H1 (cell line): ENCODE measurements at regions not wholly inside any gene's neighbourhood (a gene's known extent, or its start where the extent isn't known, plus 50 kb on each side); places are given as distances from the start of the nearest gene placed in this dataset.

Source experiments
- BACH1 ChIP-seq: IDR thresholded peaks from 2 replicates; pipeline ENCODE4 v1.6.1; 2012; ENCODE audit warnings: low read length, improper control_type of control experiment
- CREB1 ChIP-seq: IDR thresholded peaks from 2 replicates; pipeline ENCODE4 v1.6.1; 2012; ENCODE audit warnings: inconsistent platforms
- JUN ChIP-seq: IDR thresholded peaks from 2 replicates; pipeline ENCODE4 v1.6.1; 2011; ENCODE audit warnings: low read depth, mild to moderate bottlenecking, improper control_type of control experiment, low read length
- KDM5A ChIP-seq: fragments of 200-600 bp; IDR thresholded peaks from 2 replicates; pipeline ENCODE4 v1.7.1; 2012; ENCODE audit warnings: mild to moderate bottlenecking, low read length, inconsistent platforms, mixed read lengths
- RXRA ChIP-seq: IDR thresholded peaks from 2 replicates; pipeline ENCODE4 v1.6.1; 2011; ENCODE audit warnings: low read depth, mild to moderate bottlenecking, low read length, moderate library complexity; ENCODE audit not compliant: insufficient read depth
- SIRT6 ChIP-seq: IDR thresholded peaks from one replicate; pipeline ENCODE4 v1.7.1; 2012; ENCODE audit warnings: low read length, inconsistent platforms
- TAF7 ChIP-seq: optimal IDR thresholded peaks from 2 replicates; pipeline ENCODE3; 2011; ENCODE audit warnings: low read depth, mild to moderate bottlenecking, inconsistent platforms, low read length, moderate library complexity, borderline replicate concordance
- TBP ChIP-seq: IDR thresholded peaks from 2 replicates; pipeline ENCODE4 v1.6.1; 2011; ENCODE audit warnings: low read depth, low read length, improper control_type of control experiment
- TCF12 ChIP-seq: IDR thresholded peaks from 2 replicates; pipeline ENCODE4 v1.6.1; 2011; ENCODE audit warnings: low read depth, mild to moderate bottlenecking, low read length
- TEAD4 ChIP-seq: IDR thresholded peaks from 2 replicates; pipeline ENCODE4 v1.6.1; 2012; ENCODE audit warnings: low read depth, low read length, inconsistent platforms, mixed read lengths
- YY1 ChIP-seq: IDR thresholded peaks from 2 replicates; pipeline ENCODE4 v1.6.1; 2011; ENCODE audit warnings: low read depth, mild to moderate bottlenecking, low read length
- TF ChIP-seq, protein P1 (sequence below): fragments of 300-600 bp; sonication (generic); IDR thresholded peaks from 2 replicates; pipeline ENCODE4 v1.7.1; 2012; ENCODE audit warnings: low read length, moderate library complexity, mild to moderate bottlenecking, inconsistent platforms; ENCODE audit not compliant: insufficient replicate concordance

DNA sequence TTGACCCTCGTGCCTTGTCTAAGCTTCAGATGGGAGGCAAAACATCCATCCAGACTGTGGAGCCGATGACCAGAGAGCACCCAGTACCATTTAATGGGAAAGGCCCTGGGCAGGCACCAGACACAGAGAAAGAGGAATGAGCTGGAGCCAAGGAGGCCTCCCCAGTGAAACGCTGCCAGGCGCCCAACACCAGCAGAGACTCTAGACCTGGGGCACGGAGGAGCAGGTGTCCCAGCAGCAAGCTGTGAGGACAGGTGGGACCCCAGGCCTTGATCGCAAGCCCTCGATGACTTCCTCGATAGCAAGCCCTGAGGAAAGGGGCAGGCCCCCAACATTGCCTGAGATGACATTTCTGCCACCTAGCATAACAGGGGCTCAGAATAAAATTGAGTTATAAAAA lies 62.2 kb upstream of the SIAH1 start (continued):
- TF ChIP-seq, protein P1, sequence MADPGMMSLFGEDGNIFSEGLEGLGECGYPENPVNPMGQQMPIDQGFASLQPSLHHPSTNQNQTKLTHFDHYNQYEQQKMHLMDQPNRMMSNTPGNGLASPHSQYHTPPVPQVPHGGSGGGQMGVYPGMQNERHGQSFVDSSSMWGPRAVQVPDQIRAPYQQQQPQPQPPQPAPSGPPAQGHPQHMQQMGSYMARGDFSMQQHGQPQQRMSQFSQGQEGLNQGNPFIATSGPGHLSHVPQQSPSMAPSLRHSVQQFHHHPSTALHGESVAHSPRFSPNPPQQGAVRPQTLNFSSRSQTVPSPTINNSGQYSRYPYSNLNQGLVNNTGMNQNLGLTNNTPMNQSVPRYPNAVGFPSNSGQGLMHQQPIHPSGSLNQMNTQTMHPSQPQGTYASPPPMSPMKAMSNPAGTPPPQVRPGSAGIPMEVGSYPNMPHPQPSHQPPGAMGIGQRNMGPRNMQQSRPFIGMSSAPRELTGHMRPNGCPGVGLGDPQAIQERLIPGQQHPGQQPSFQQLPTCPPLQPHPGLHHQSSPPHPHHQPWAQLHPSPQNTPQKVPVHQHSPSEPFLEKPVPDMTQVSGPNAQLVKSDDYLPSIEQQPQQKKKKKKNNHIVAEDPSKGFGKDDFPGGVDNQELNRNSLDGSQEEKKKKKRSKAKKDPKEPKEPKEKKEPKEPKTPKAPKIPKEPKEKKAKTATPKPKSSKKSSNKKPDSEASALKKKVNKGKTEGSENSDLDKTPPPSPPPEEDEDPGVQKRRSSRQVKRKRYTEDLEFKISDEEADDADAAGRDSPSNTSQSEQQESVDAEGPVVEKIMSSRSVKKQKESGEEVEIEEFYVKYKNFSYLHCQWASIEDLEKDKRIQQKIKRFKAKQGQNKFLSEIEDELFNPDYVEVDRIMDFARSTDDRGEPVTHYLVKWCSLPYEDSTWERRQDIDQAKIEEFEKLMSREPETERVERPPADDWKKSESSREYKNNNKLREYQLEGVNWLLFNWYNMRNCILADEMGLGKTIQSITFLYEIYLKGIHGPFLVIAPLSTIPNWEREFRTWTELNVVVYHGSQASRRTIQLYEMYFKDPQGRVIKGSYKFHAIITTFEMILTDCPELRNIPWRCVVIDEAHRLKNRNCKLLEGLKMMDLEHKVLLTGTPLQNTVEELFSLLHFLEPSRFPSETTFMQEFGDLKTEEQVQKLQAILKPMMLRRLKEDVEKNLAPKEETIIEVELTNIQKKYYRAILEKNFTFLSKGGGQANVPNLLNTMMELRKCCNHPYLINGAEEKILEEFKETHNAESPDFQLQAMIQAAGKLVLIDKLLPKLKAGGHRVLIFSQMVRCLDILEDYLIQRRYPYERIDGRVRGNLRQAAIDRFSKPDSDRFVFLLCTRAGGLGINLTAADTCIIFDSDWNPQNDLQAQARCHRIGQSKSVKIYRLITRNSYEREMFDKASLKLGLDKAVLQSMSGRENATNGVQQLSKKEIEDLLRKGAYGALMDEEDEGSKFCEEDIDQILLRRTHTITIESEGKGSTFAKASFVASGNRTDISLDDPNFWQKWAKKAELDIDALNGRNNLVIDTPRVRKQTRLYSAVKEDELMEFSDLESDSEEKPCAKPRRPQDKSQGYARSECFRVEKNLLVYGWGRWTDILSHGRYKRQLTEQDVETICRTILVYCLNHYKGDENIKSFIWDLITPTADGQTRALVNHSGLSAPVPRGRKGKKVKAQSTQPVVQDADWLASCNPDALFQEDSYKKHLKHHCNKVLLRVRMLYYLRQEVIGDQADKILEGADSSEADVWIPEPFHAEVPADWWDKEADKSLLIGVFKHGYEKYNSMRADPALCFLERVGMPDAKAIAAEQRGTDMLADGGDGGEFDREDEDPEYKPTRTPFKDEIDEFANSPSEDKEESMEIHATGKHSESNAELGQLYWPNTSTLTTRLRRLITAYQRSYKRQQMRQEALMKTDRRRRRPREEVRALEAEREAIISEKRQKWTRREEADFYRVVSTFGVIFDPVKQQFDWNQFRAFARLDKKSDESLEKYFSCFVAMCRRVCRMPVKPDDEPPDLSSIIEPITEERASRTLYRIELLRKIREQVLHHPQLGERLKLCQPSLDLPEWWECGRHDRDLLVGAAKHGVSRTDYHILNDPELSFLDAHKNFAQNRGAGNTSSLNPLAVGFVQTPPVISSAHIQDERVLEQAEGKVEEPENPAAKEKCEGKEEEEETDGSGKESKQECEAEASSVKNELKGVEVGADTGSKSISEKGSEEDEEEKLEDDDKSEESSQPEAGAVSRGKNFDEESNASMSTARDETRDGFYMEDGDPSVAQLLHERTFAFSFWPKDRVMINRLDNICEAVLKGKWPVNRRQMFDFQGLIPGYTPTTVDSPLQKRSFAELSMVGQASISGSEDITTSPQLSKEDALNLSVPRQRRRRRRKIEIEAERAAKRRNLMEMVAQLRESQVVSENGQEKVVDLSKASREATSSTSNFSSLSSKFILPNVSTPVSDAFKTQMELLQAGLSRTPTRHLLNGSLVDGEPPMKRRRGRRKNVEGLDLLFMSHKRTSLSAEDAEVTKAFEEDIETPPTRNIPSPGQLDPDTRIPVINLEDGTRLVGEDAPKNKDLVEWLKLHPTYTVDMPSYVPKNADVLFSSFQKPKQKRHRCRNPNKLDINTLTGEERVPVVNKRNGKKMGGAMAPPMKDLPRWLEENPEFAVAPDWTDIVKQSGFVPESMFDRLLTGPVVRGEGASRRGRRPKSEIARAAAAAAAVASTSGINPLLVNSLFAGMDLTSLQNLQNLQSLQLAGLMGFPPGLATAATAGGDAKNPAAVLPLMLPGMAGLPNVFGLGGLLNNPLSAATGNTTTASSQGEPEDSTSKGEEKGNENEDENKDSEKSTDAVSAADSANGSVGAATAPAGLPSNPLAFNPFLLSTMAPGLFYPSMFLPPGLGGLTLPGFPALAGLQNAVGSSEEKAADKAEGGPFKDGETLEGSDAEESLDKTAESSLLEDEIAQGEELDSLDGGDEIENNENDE: no peak
- TF ChIP-seq YY1: no peak
- no peak for TF ChIP-seq TAF7
- no peak for TF ChIP-seq RXRA
- no peak for TF ChIP-seq CREB1
- TF ChIP-seq KDM5A: no peak
- no peak for TF ChIP-seq TEAD4
- no peak for TF ChIP-seq BACH1
- TF ChIP-seq TCF12: no peak
- no peak for TF ChIP-seq TBP
- no peak for TF ChIP-seq SIRT6
- TF ChIP-seq JUN: no peak
